ENCODE measurements at regions not wholly inside any gene's neighbourhood (a gene's known extent, or its start where the extent isn't known, plus 50 kb on each side); places are given as distances from the start of the nearest gene placed in this dataset.

DNA sequence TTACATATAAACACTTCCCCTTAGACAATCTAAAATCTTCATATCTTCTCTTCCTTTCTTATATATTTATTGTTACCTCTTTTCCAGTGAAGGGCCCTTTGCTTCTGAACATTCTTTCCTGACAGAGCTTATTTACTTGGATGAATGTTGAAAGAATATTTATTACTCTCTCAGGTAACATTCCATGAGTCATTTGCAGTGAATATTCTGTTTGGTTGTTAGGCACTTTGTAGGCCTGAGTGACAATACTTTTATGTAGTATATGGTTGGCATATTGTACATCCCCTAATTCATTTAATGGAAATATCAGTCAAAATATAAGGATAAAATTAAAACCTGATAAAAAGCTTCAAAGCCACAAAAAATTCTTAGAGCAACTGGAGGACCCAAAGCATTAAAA, 260.9 kb upstream of the KCNMB2 start:
- Histone ChIP-seq H3K36me3 (ENCODE audit: control insufficient read depth in 4 of 4, insufficient read depth in 3 of 4, low read depth in 1 of 4, low read length in 3 of 4) (no peaks in the 10 kb centered on the region), H3K9ac (ENCODE audit: low read depth in 1 of 2, low read length in 2 of 2) (no peak overlapping the region), H3K4me3 (ENCODE audit: low read depth in 1 of 3, low read length in 3 of 3) (no peak overlapping the region), H3K9me3 (ENCODE audit: control insufficient read depth in 4 of 4, low read length in 3 of 4) (peaks cover 3 to 18% (median 4%) of the 10 kb centered on the region in 4 donors), H3K4me1 (ENCODE audit: control insufficient read depth in 4 of 4, insufficient read depth in 4 of 4, low read length in 3 of 4) (no peaks in the 10 kb centered on the region), H3K27me3 (ENCODE audit: control insufficient read depth in 4 of 4, insufficient read depth in 4 of 4, low read length in 3 of 4) (no peaks in the 10 kb centered on the region), H3K27ac (ENCODE audit: low read depth in 1 of 2, low read length in 2 of 2) (no peak overlapping the region)
- DNase-seq (ENCODE audit: low spot score), result no peak
- TF ChIP-seq, protein P1, sequence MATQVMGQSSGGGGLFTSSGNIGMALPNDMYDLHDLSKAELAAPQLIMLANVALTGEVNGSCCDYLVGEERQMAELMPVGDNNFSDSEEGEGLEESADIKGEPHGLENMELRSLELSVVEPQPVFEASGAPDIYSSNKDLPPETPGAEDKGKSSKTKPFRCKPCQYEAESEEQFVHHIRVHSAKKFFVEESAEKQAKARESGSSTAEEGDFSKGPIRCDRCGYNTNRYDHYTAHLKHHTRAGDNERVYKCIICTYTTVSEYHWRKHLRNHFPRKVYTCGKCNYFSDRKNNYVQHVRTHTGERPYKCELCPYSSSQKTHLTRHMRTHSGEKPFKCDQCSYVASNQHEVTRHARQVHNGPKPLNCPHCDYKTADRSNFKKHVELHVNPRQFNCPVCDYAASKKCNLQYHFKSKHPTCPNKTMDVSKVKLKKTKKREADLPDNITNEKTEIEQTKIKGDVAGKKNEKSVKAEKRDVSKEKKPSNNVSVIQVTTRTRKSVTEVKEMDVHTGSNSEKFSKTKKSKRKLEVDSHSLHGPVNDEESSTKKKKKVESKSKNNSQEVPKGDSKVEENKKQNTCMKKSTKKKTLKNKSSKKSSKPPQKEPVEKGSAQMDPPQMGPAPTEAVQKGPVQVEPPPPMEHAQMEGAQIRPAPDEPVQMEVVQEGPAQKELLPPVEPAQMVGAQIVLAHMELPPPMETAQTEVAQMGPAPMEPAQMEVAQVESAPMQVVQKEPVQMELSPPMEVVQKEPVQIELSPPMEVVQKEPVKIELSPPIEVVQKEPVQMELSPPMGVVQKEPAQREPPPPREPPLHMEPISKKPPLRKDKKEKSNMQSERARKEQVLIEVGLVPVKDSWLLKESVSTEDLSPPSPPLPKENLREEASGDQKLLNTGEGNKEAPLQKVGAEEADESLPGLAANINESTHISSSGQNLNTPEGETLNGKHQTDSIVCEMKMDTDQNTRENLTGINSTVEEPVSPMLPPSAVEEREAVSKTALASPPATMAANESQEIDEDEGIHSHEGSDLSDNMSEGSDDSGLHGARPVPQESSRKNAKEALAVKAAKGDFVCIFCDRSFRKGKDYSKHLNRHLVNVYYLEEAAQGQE (IDR thresholded peaks at IDR 0.05), result no peak
- TF ChIP-seq HNF4A (conservative IDR thresholded peaks at IDR 0.05) (no peak), TAF1 (conservative IDR thresholded peaks at IDR 0.05) (no peak), YY1 (IDR thresholded peaks at IDR 0.05) (no peak), FOXA2 (IDR thresholded peaks at IDR 0.05) (no peak), NR2F2 (IDR thresholded peaks at IDR 0.05) (no peak), FOXA1 (IDR thresholded peaks at IDR 0.05) (no peak), SP1 (IDR thresholded peaks at IDR 0.05) (no peak), JUND (IDR thresholded peaks at IDR 0.05) (no peak), HNF4G (IDR thresholded peaks at IDR 0.05) (no peak), GABPA (IDR thresholded peaks at IDR 0.05 in 1 of 2, conservative IDR thresholded peaks at IDR 0.05 in 1 of 2) (no peak)
- TF ChIP-seq, protein P2, sequence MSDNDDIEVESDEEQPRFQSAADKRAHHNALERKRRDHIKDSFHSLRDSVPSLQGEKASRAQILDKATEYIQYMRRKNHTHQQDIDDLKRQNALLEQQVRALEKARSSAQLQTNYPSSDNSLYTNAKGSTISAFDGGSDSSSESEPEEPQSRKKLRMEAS (IDR thresholded peaks at IDR 0.05), result no peak
- TF ChIP-seq, protein P3, sequence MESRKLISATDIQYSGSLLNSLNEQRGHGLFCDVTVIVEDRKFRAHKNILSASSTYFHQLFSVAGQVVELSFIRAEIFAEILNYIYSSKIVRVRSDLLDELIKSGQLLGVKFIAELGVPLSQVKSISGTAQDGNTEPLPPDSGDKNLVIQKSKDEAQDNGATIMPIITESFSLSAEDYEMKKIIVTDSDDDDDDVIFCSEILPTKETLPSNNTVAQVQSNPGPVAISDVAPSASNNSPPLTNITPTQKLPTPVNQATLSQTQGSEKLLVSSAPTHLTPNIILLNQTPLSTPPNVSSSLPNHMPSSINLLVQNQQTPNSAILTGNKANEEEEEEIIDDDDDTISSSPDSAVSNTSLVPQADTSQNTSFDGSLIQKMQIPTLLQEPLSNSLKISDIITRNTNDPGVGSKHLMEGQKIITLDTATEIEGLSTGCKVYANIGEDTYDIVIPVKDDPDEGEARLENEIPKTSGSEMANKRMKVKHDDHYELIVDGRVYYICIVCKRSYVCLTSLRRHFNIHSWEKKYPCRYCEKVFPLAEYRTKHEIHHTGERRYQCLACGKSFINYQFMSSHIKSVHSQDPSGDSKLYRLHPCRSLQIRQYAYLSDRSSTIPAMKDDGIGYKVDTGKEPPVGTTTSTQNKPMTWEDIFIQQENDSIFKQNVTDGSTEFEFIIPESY (IDR thresholded peaks at IDR 0.05), result no peak

DNA sequence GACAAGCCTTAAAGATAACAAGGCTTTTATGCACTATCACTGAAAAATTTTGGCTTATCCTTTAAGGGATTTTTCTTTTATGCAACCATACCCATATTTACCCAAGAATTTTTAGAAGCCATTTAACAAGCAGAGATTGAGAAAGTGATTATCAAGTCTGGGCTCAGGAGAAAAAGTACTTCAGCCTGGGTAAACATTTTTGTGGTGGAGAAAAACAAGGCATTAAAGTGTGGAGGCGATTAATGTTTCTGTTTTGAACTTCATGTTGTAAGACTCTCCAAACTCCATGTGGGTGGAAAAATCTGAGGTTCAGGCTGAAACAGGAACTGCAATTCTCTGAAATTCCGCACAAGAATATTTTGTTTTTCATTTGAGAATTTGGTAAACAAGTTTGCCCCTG, 260.4 kb upstream of the KCNMB2 start:
- no peaks in the 10 kb centered on the region for H3K36me3 ChIP-seq (ENCODE audit: control insufficient read depth in 4 of 4, insufficient read depth in 3 of 4, low read depth in 1 of 4, low read length in 3 of 4)
- no peaks in the 10 kb centered on the region for H3K4me1 ChIP-seq (ENCODE audit: control insufficient read depth in 4 of 4, insufficient read depth in 4 of 4, low read length in 3 of 4)
- peaks cover 3 to 23% (median 4%) of the 10 kb centered on the region in 4 donors for H3K9me3 ChIP-seq (ENCODE audit: control insufficient read depth in 4 of 4, low read length in 3 of 4)
- no peak overlapping the region for H3K9ac ChIP-seq (ENCODE audit: low read depth in 1 of 2, low read length in 2 of 2)
- 83% methylated on average over 2 of the region's 2 CpGs for WGBS
- no peak for DNase-seq (ENCODE audit: low spot score)
- H3K27ac ChIP-seq (ENCODE audit: low read depth in 1 of 2, low read length in 2 of 2), result no peak overlapping the region
- H3K4me3 ChIP-seq (ENCODE audit: low read depth in 1 of 3, low read length in 3 of 3), result no peak overlapping the region
- H3K27me3 ChIP-seq (ENCODE audit: control insufficient read depth in 4 of 4, insufficient read depth in 4 of 4, low read length in 3 of 4), result no peaks in the 10 kb centered on the region
- TF ChIP-seq, protein P3 (IDR thresholded peaks at IDR 0.05), result no peak
- TF ChIP-seq GABPA (IDR thresholded peaks at IDR 0.05 in 1 of 2, conservative IDR thresholded peaks at IDR 0.05 in 1 of 2) (no peak), FOXA2 (IDR thresholded peaks at IDR 0.05) (no peak), HNF4A (conservative IDR thresholded peaks at IDR 0.05) (no peak), TAF1 (conservative IDR thresholded peaks at IDR 0.05) (no peak), NR2F2 (IDR thresholded peaks at IDR 0.05) (no peak), EGR1 (IDR thresholded peaks at IDR 0.05; ENCODE audit: low read depth in 2 of 2) (no peak), YY1 (IDR thresholded peaks at IDR 0.05) (no peak), RXRA (IDR thresholded peaks at IDR 0.05) (no peak), JUND (IDR thresholded peaks at IDR 0.05) (no peak), HNF4G (IDR thresholded peaks at IDR 0.05) (no peak), FOXA1 (IDR thresholded peaks at IDR 0.05) (no peak), SP1 (IDR thresholded peaks at IDR 0.05) (no peak), RAD21 (IDR thresholded peaks at IDR 0.05) (no peak)
- TF ChIP-seq, protein P4, sequence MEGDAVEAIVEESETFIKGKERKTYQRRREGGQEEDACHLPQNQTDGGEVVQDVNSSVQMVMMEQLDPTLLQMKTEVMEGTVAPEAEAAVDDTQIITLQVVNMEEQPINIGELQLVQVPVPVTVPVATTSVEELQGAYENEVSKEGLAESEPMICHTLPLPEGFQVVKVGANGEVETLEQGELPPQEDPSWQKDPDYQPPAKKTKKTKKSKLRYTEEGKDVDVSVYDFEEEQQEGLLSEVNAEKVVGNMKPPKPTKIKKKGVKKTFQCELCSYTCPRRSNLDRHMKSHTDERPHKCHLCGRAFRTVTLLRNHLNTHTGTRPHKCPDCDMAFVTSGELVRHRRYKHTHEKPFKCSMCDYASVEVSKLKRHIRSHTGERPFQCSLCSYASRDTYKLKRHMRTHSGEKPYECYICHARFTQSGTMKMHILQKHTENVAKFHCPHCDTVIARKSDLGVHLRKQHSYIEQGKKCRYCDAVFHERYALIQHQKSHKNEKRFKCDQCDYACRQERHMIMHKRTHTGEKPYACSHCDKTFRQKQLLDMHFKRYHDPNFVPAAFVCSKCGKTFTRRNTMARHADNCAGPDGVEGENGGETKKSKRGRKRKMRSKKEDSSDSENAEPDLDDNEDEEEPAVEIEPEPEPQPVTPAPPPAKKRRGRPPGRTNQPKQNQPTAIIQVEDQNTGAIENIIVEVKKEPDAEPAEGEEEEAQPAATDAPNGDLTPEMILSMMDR (IDR thresholded peaks at IDR 0.05; ENCODE audit: low read depth, low read length, missing input control), result no peak
- TF ChIP-seq, protein P1 (IDR thresholded peaks at IDR 0.05), result no peak
- TF ChIP-seq, protein P2 (IDR thresholded peaks at IDR 0.05), result no peak
- TF ChIP-seq, protein P5, sequence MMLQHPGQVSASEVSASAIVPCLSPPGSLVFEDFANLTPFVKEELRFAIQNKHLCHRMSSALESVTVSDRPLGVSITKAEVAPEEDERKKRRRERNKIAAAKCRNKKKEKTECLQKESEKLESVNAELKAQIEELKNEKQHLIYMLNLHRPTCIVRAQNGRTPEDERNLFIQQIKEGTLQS (IDR thresholded peaks at IDR 0.05), result no peak
